Neural progenitor cell (in vitro differentiated cells): ENCODE measurements at regions not wholly inside any gene's neighbourhood (a gene's known extent, or its start where the extent isn't known, plus 50 kb on each side); places are given as distances from the start of the nearest gene placed in this dataset.

Experiments
- CTCF ChIP-seq: fragments of 200-600 bp; sonication (generic); IDR thresholded peaks from 2 replicates; pipeline ENCODE4 v1.5.1; 2017; ENCODE audit warnings: antibody characterized with exemption, mild to moderate bottlenecking
- EZH2 ChIP-seq: fragments of 200-600 bp; sonication (generic); IDR thresholded peaks from 2 replicates; pipeline ENCODE4 v1.6.1; 2017; ENCODE audit warnings: antibody characterized with exemption, mild to moderate bottlenecking, moderate library complexity

GRCh38 chr7:81317741-81318140, 398.9 kb upstream of the SEMA3C start:
- no peak for TF ChIP-seq CTCF
- no peak for TF ChIP-seq EZH2
